Small intestine (tissue), 7 donors: ENCODE measurements at regions not wholly inside any gene's neighbourhood (a gene's known extent, or its start where the extent isn't known, plus 50 kb on each side); places are given as distances from the start of the nearest gene placed in this dataset.

Source experiments
- DNase-seq, 2 donors: peaks; one replicate each; pipeline versions ENCODE4 v3.0.0 to v3.0.0-alpha.2; 2013
- FAIRE-seq: peaks from 2 replicates; lab custom pipeline; 2012; peaks lifted over from hg19 to GRCh38; lab: Jason Lieb, UNC
- H3K27ac ChIP-seq, 3 donors: one replicate each; pipeline ENCODE4 v1.5.1; 2013; ENCODE audit warnings: low read length in 2 of 3, mild to moderate bottlenecking in 2 of 3, control low read depth in 1 of 3, inconsistent platforms in 1 of 3, low read depth in 1 of 3, moderate library complexity in 1 of 3
- H3K27me3 ChIP-seq, 3 donors: one replicate each; pipeline ENCODE4 v1.6.1; 2013; ENCODE audit warnings: low read length in 3 of 3, inconsistent platforms in 1 of 3; ENCODE audit not compliant: control insufficient read depth in 3 of 3, insufficient read depth in 3 of 3
- H3K36me3 ChIP-seq, 3 donors: one replicate each; pipeline ENCODE4 v1.6.1; 2013; ENCODE audit warnings: low read length in 3 of 3, inconsistent platforms in 1 of 3, low read depth in 1 of 3, mild to moderate bottlenecking in 1 of 3, moderate library complexity in 1 of 3; ENCODE audit not compliant: control insufficient read depth in 3 of 3, insufficient read depth in 2 of 3
- H3K4me1 ChIP-seq, 3 donors: one replicate each; pipeline ENCODE4 v1.6.1; 2013; ENCODE audit warnings: low read length in 2 of 3, inconsistent platforms in 1 of 3, low read depth in 1 of 3, mild to moderate bottlenecking in 1 of 3, moderate library complexity in 1 of 3; ENCODE audit not compliant: control insufficient read depth in 3 of 3, insufficient read depth in 2 of 3
- H3K4me3 ChIP-seq, 3 donors: one replicate each; pipeline ENCODE4 v1.5.1; 2013; ENCODE audit warnings: low read length in 3 of 3, control low read depth in 1 of 3, inconsistent platforms in 1 of 3, low read depth in 1 of 3, mild to moderate bottlenecking in 1 of 3, moderate library complexity in 1 of 3
- H3K9me3 ChIP-seq, 2 donors: one replicate each; pipeline ENCODE4 v1.6.1; 2013; ENCODE audit warnings: low read depth in 1 of 2, low read length in 1 of 2; ENCODE audit not compliant: control insufficient read depth in 2 of 2, insufficient read depth in 1 of 2
- WGBS, 3 donors: extraction: QIAGEN DNeasy Blood & Tissue Kit; methylation state at CpG; one replicate each; pipeline ENCODE4 v1.1.7; 2013; 5-methylcytosine and 5-hydroxymethylcytosine counted together
- donor health status: healthy with polysubstance abuse.
- donor health status: control.
- donor health status: control.
- donor health status: Bipolar disorder and iron deficiency.
- donor health status: healthy.

GRCh38 chr15:95581595-95581994, 748.9 kb upstream of the NR2F2 start:
- Histone ChIP-seq H3K9me3 (no peaks in the 10 kb centered on the region), H3K27me3 (no peaks in the 10 kb centered on the region), H3K4me3 (no peak overlapping the region), H3K36me3 (no peaks in the 10 kb centered on the region), H3K4me1 (no peaks in the 10 kb centered on the region), H3K27ac (no peak overlapping the region)
- FAIRE-seq = no peak
- 88 to 92% (median 89%) methylated on average over 13 of the region's 13 CpGs for WGBS, 3 donors
- no peak for DNase-seq

DNA sequence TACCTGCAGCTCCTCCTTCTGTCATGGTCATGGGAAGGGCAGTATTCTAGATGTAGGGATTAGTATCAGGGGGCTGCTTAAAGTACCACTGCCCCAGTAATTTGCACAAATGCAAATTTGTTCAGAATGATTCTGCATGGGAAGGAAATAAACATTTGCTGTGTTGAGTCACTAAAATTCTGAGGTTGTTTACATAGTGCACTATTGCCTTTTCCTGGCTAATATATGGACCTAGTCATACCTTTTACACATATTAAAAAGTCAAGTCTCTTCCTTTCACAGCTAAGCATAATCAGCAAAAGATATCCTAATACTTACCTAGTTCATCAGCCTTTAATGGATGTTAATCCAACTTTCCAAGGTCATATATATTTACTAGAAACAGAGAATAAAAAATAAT, 746.4 kb upstream of the NR2F2 start:
- no peaks in the 10 kb centered on the region for H3K9me3 ChIP-seq
- H3K36me3 ChIP-seq = no peaks in the 10 kb centered on the region
- no peak overlapping the region for H3K27ac ChIP-seq
- H3K4me1 ChIP-seq = no peaks in the 10 kb centered on the region
- H3K27me3 ChIP-seq = no peaks in the 10 kb centered on the region
- DNase-seq (no peak), FAIRE-seq (no peak)
- no peak overlapping the region for H3K4me3 ChIP-seq

DNA sequence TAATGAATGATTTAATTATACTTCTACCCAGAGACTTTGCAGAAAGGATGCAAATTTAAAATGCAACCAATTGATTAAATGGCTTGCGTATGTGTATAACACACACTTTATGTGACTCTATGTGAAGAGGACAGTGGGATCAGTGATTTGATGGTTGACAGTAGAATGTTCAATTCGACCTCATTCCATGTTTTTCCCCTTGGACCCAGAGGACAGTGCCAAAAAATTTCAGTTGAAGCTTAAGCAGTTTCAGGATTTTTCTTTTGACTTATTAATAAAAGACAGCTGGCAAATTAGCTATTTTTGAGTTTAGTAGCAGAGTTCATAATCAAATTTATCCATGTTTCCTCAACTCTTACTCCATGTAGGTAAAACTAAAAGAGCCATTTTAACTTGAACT, 742.4 kb upstream of the NR2F2 start:
- Histone ChIP-seq H3K27me3 (no peaks in the 10 kb centered on the region), H3K27ac (no peak overlapping the region), H3K36me3 (no peaks in the 10 kb centered on the region), H3K4me1 (no peaks in the 10 kb centered on the region), H3K9me3 (no peaks in the 10 kb centered on the region), H3K4me3 (no peak overlapping the region)
- whole genome bisulfite sequencing, 3 donors = 61 to 73% (median 72%) methylated on average over 2 of the region's 2 CpGs
- no peak for DNase-seq
- no peak for FAIRE-seq

DNA sequence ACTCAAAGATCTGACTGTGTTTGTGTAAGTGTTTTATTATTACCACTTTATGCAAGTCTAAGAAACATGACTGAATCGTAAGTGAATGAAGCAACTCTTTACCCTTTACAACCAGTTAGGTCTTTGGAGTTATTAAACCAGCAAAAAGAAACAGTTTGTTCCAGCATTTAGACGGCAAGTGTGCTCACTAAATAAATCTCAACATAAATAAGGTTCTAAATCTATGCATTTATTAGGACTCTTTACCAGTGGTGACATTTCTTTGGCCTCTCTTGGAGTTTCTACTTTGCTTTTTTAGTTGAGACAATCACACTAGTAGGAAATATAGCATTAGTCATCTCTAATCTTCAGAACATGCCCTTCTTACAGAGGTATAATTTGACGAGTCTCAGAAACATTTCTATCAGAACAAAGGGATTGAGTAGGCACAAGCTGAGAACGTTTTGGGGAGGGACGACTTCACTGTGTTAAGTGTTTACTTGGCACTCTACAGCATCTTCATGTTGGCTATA, 739.9 kb upstream of the NR2F2 start:
- no peaks in the 10 kb centered on the region for H3K4me1 ChIP-seq
- no peaks in the 10 kb centered on the region for H3K27me3 ChIP-seq
- FAIRE-seq (no peak), DNase-seq (no peak)
- H3K4me3 ChIP-seq = no peak overlapping the region
- no peaks in the 10 kb centered on the region for H3K9me3 ChIP-seq
- H3K27ac ChIP-seq = no peak overlapping the region
- 54 to 64% (median 63%) methylated on average over 5 of the region's 5 CpGs for WGBS, 3 donors
- H3K36me3 ChIP-seq = no peaks in the 10 kb centered on the region

GRCh38 chr15:95591270-95591669, 739.2 kb upstream of the NR2F2 start:
- H3K9me3 ChIP-seq = no peaks in the 10 kb centered on the region
- no peak for FAIRE-seq

GRCh38 chr15:95591886-95592285, 738.6 kb upstream of the NR2F2 start:
- Histone ChIP-seq H3K27ac (no peak overlapping the region), H3K4me3 (no peak overlapping the region), H3K4me1 (no peaks in the 10 kb centered on the region), H3K9me3 (no peaks in the 10 kb centered on the region), H3K27me3 (no peaks in the 10 kb centered on the region), H3K36me3 (no peaks in the 10 kb centered on the region)
- WGBS, 3 donors = 70 to 81% (median 78%) methylated on average over 3 of the region's 3 CpGs
- DNase-seq (no peak), FAIRE-seq (no peak)

More at GRCh38 chr15:95591270-95591669, 739.2 kb upstream of the NR2F2 start:
- H3K4me1 ChIP-seq = no peaks in the 10 kb centered on the region
- H3K36me3 ChIP-seq = no peaks in the 10 kb centered on the region
- no peak overlapping the region for H3K4me3 ChIP-seq
- DNase-seq = no peak
- WGBS, 3 donors = 76 to 82% (median 77%) methylated on average over 5 of the region's 5 CpGs
- no peak overlapping the region for H3K27ac ChIP-seq
- no peaks in the 10 kb centered on the region for H3K27me3 ChIP-seq

DNA sequence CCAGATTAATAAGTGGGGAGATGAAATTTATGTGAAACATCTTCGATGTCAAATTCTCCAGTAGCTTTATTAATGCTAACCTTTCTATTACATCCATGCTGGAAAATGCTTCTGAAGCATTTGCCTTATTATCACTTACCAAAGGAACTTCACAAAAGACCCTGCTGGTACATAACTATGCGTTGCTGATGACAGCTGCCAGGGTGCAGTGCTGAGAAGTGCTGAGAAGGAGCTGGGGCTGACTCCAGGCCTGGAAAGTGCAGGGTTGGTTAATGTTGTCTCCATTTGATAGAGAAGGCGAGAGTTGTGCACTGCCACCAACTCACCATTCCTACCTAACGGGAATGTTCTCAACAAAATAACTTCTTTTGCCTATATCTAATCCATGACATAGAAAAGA, 736.0 kb upstream of the NR2F2 start:
- H3K4me3 ChIP-seq = no peak overlapping the region
- H3K4me1 ChIP-seq = no peaks in the 10 kb centered on the region
- DNase-seq (no peak), FAIRE-seq (no peak)
- 78 to 85% (median 80%) methylated on average over 4 of the region's 4 CpGs for WGBS, 3 donors
- H3K9me3 ChIP-seq = no peaks in the 10 kb centered on the region
- H3K27me3 ChIP-seq = no peaks in the 10 kb centered on the region
- H3K27ac ChIP-seq = no peak overlapping the region
- H3K36me3 ChIP-seq = no peaks in the 10 kb centered on the region

DNA sequence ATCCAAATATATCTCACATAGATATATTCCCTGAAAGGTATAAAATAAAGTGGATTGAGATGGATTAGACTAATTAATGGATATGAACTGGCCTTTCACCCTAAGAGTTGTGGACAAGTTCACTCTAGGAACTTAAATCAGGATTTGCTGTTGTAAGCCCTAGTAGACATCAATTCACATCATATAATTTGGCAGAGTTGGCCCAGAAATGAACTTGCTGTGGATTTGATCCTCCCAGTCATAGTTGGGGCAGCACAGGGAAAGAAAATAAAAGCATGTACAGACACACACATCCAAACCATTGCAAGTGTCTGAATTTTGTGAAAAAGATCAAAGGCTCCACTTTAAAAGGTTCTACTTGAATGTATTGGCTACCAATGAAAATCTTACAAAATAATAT, 734.7 kb upstream of the NR2F2 start:
- FAIRE-seq = no peak

DNA sequence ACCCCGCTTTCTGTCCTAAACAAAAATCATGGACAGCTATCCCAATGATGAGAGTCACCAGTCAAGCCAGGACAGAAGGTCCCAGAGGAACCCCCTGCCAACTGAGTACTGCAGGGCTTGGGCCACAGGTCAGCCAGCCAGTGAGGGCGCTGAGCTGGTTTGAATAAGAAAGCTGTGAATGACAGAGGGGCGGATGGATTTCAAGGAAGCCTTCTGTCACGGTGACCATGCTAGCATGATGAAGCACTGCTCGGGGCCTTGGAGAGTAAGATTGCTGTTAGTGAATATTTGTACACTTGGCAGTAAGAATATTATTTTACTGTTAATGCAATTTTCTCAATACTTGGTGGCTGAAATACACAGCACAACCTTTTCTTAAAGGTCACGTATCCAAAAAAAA, 734.0 kb upstream of the NR2F2 start:
- H3K4me3 ChIP-seq = no peak overlapping the region
- H3K27me3 ChIP-seq = no peaks in the 10 kb centered on the region
- no peak overlapping the region for H3K27ac ChIP-seq
- FAIRE-seq (no peak), DNase-seq (no peak)
- H3K36me3 ChIP-seq = no peaks in the 10 kb centered on the region
- H3K4me1 ChIP-seq = no peaks in the 10 kb centered on the region
- WGBS, 3 donors = 71 to 74% (median 72%) methylated on average over 6 of the region's 6 CpGs
- H3K9me3 ChIP-seq = peaks cover 0 to 5% of the 10 kb centered on the region in 2 donors

More for the DNA sequence above, 734.7 kb upstream of the NR2F2 start:
- Histone ChIP-seq H3K27ac (no peak overlapping the region), H3K27me3 (no peaks in the 10 kb centered on the region), H3K4me1 (no peaks in the 10 kb centered on the region), H3K36me3 (no peaks in the 10 kb centered on the region), H3K4me3 (no peak overlapping the region), H3K9me3 (peaks cover 0 to 5% of the 10 kb centered on the region in 2 donors)
- no peak for DNase-seq
